ENCODE measurements at regions not wholly inside any gene's neighbourhood (a gene's known extent, or its start where the extent isn't known, plus 50 kb on each side); places are given as distances from the start of the nearest gene placed in this dataset.

GRCh38 chr3:28667646-28668621 is 319.3 kb upstream of the AZI2 start (continued):
- TF ChIP-seq CTCF (IDR thresholded peaks at IDR 0.05 in 2 of 3, conservative IDR thresholded peaks at IDR 0.05 in 1 of 3; ENCODE audit: control insufficient read depth in 2 of 3, extremely low read depth in 1 of 3, insufficient read depth in 1 of 3, low read depth in 3 of 3, low read length in 3 of 3) (peak; percentile 66 to 81 (median 79)), JUND (IDR thresholded peaks at IDR 0.05; ENCODE audit: low read depth, low read length) (no peak), SMC3 (IDR thresholded peaks at IDR 0.05; ENCODE audit: borderline replicate concordance, low read length) (peak; percentile 57; the same call in 1 of the 2 replicates), JUNB (IDR thresholded peaks at IDR 0.05) (peak; percentile 33; the same call in 1 of the 2 replicates), RAD21 (IDR thresholded peaks at IDR 0.05; ENCODE audit: insufficient read depth, low read depth, low read length) (peak; percentile 65)

DNA sequence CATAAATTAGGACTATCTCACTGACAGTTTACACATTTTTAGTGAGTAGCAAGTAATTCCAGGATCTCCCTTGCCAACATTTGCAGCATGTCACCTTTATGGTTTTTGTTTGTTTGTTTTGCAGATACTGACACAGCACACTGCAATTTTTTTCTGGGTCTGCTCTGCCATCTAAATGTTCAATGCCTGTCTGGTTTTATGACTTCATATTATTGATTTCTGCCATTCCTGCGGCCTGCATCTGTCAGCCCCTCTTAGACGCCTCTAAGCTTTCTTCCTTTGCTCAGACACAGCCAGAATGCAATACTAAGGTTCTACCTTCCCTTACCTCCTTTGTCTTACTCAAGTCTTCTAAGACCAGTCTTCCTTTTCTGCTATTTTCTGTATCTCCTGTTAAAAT is 321.2 kb upstream of the AZI2 start:
- H2AFZ ChIP-seq (ENCODE audit: control insufficient read depth, low read depth, low read length) = no peak overlapping the region
- intact Hi-C loops (cut with micrococcal nuclease; ENCODE audit: unreplicated experiment) = loop anchor here (2.0 to 5.0 kb wide), 2 partner anchors 57 to 1529 kb away; no protein-coding TSS in a partner anchor
- in situ Hi-C loops (cut with MboI) = loop anchor here (5.0 kb wide), 1 partner anchor 1527 kb away; no protein-coding TSS in a partner anchor
- TF ChIP-seq WRNIP1 (IDR thresholded peaks at IDR 0.05; ENCODE audit: borderline replicate concordance, low read depth, low read length) = no peak
- no peak for TF ChIP-seq POU2F2 (IDR thresholded peaks at IDR 0.05; ENCODE audit: borderline replicate concordance, low read depth, low read length)
- TF ChIP-seq, protein P1, sequence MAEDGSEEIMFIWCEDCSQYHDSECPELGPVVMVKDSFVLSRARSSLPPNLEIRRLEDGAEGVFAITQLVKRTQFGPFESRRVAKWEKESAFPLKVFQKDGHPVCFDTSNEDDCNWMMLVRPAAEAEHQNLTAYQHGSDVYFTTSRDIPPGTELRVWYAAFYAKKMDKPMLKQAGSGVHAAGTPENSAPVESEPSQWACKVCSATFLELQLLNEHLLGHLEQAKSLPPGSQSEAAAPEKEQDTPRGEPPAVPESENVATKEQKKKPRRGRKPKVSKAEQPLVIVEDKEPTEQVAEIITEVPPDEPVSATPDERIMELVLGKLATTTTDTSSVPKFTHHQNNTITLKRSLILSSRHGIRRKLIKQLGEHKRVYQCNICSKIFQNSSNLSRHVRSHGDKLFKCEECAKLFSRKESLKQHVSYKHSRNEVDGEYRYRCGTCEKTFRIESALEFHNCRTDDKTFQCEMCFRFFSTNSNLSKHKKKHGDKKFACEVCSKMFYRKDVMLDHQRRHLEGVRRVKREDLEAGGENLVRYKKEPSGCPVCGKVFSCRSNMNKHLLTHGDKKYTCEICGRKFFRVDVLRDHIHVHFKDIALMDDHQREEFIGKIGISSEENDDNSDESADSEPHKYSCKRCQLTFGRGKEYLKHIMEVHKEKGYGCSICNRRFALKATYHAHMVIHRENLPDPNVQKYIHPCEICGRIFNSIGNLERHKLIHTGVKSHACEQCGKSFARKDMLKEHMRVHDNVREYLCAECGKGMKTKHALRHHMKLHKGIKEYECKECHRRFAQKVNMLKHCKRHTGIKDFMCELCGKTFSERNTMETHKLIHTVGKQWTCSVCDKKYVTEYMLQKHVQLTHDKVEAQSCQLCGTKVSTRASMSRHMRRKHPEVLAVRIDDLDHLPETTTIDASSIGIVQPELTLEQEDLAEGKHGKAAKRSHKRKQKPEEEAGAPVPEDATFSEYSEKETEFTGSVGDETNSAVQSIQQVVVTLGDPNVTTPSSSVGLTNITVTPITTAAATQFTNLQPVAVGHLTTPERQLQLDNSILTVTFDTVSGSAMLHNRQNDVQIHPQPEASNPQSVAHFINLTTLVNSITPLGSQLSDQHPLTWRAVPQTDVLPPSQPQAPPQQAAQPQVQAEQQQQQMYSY (CRISPR knock-in tag; IDR thresholded peaks at IDR 0.05) = no peak
- TF ChIP-seq CHD2 (IDR thresholded peaks at IDR 0.05; ENCODE audit: borderline replicate concordance, low read depth, low read length) = no peak
- no peak for TF ChIP-seq ZNF384 (IDR thresholded peaks at IDR 0.05; ENCODE audit: borderline replicate concordance, low read depth, low read length)

More for the DNA sequence above, 321.2 kb upstream of the AZI2 start:
- BruUV-seq (replicated peaks) = no TSS peak
- 4% methylated on average over 2 of the region's 2 CpGs for WGBS (ENCODE audit: insufficient coverage, insufficient replicate concordance, low lambda C conversion rate, missing lambda C conversion rate)
- Histone ChIP-seq H3K9me3 (replicated peaks; ENCODE audit: control insufficient read depth, insufficient read depth, low read length) (no peaks in the 10 kb centered on the region; the same call in 2 of the 3 replicates), H3K4me1 (ENCODE audit: control insufficient read depth, insufficient read depth, low read length) (peaks cover 6% of the 10 kb centered on the region; the same call in 1 of the 2 replicates), H3K4me3 (no peak overlapping the region), H3K4me2 (ENCODE audit: control insufficient read depth, insufficient read depth) (no peak overlapping the region), H3K79me2 (ENCODE audit: control insufficient read depth, insufficient read depth, low read length) (no peaks in the 10 kb centered on the region), H3K27ac (ENCODE audit: control insufficient read depth, insufficient read depth) (no peak overlapping the region), H3K36me3 (ENCODE audit: control insufficient read depth in 2 of 2, insufficient read depth in 2 of 2, low read length in 1 of 2) (no peaks in the 10 kb centered on the region), H3K27me3 (replicated peaks in 1 of 2; ENCODE audit: control insufficient read depth in 2 of 2, insufficient read depth in 2 of 2, low read length in 1 of 2) (no peaks in the 10 kb centered on the region), H3K9ac (ENCODE audit: control insufficient read depth, insufficient read depth, low read length) (no peak overlapping the region), H4K20me1 (ENCODE audit: control insufficient read depth, insufficient read depth) (no peaks in the 10 kb centered on the region)
- DNase-seq (ENCODE audit: low read depth, low spot score) = no peak
- ChIA-PET SMC1A (ENCODE audit: uncharacterized antibody, unreplicated experiment) (interaction anchor here (3.3 kb wide), 1 partner anchor 57 kb away, joined by 18 read pairs; no protein-coding TSS in a partner anchor), CTCF (interaction anchor here (0.6 to 1.0 kb wide), 4 partner anchors 9 to 29 kb away, joined by 3 to 4 read pairs (median 3); no protein-coding TSS in a partner anchor), RAD21 (ENCODE audit: unreplicated experiment) (interaction anchor here (1.6 to 2.9 kb wide), 2 partner anchors 57 to 1529 kb away, joined by 4 to 20 read pairs; no protein-coding TSS in a partner anchor), POLR2A (no interaction called here)
- no peak for ATAC-seq
- no peak for FAIRE-seq

Measured in GM12878 (cell line).